HG02759 (cell line): ENCODE measurements at regions not wholly inside any gene's neighbourhood (a gene's known extent, or its start where the extent isn't known, plus 50 kb on each side); places are given as distances from the start of the nearest gene placed in this dataset.
"Not testable (repeated sequence)": the region's sequence is repeated elsewhere in the genome, so short reads cannot be mapped to it uniquely, and the experiment has no call there.

Source experiments
- ATAC-seq: cut with Tn5 transposase; IDR thresholded peaks from one replicate; pipeline ENCODE4 v1.9.1; 2021; ENCODE audit warnings: mild to moderate bottlenecking, moderate library complexity; ENCODE audit not compliant: unreplicated experiment

DNA sequence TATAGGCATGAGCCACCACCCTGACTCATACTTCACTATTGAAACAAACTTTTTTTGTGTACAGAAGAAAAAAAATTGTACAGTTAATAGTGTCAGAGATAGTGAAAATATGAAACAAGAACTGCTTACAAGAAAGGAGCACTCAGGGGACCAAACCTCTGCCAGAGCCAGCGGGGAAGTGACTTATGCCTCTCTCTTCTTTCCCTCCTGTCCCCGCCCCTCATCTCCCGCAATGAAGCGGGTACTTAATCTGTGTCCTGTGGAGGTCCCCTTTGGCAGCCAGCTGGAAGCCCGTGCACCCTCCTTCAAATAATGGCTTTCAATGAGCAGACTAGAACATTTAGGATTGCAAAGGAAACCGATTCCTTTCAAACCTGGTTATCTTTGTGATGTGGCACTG is 51.5 kb downstream of the PPIAL4A start:
- ATAC-seq, result not testable (repeated sequence)

DNA sequence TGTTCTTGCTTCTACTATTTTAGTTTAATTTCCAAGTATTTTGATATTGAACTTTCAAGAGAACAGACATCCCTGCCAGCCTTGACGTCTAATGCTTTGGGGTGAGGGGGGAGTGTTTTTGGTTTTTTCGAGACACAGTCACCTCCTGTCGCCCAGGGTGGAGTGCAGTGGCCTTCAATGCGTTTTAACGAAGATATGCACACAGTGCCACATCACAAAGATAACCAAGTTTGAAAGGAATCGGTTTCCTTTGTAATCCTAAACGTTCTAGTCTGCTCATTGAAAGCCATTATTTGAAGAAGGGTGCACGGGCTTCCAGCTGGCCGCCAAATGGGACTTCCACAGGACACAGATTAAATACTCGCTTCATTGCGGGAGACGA is 52.3 kb downstream of the PPIAL4A start:
- ATAC-seq, result not testable (repeated sequence)

DNA sequence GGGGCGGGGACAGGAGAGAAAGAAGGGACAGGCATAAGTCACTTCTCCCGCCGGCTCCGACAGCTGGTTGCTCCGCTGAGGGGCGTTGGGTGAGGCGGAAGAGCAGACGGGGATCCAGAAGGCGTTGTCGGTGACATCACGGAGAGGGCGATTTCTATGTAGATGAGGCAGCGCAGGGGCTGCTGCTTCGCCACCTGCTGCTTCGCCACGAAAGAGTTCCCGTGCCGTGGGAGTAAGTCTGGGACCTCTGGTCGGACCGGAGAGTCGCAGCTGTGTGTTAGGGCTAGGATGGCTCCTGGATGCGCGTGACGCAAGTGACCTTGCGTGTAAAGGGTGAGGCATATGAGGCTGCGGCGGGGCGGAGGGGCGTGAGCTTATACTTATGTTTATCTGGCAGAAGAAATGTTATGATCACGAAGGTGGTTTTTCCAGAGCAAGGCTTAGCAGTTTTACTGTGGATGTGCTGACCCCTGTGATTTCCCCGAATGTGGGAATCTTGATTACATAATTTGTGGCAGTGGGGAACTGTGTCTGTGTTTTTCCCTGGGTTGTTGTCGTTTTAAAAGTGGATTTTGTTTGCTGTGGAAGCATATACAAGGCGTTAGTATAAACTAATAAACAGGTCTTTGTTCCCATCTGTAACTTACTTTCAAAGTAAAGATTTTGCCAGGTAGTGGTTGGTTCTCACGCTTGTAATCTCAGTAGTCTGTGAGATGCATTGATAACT is 52.8 kb downstream of the PPIAL4A start:
- ATAC-seq, result peak; percentile 83

DNA sequence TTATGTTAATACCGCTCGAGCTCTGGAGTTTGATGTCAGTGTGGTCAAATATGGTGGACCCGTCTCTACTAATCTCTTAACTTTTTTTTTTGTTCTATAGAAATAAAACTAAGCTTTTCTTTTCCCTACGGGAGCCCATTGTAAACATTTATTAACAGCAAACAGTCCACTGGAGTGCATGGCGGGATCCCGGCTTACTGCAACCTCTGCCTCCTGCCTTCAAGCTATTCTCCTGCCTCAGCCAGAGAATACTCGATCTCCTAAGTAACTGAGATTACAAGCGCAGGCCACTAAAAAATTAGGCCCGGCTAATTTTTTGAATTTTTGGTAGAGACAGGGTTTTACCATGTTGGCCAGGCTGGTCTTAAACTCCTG is 53.4 kb downstream of the PPIAL4A start:
- not testable (repeated sequence) for ATAC-seq

DNA sequence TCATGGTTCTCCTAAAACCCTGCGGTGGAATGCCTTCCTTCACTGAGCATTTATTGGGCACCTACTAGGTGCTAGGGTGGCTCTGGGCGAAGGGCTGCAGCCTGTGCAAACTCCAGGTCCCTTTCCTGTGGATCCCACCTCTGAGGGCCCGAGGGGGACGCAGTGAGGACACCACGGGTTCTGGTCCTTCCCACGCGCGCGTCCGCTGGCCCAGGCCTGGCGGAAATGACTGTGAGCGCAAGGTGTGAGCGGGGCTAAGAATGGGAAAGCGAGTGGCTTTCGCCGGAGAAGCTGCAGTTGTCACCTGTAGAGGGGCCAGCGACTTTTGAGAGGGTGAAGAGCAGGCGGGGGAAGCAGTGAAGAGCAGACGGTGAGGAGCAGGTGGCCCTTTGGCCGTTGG is 55.1 kb downstream of the PPIAL4A start:
- not testable (repeated sequence) for ATAC-seq

DNA sequence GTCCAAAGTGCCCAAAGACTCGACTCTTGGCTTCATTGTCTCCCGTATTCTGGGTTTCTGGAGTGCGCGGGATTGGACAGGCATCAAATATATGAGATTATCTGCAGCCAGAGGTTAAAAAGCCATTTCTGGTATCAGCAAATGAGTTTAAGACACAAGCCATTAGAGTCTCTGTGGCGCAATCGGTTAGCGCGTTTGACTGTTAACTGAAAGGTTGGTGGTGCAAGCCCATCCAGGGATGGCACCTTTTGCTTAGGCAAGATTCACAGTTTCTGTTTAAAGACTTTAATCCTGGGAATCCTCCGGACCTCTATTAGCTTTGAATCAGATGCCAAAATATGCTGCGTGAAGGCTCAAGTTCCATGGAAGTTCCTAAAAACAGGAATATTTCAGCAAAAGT is 55.6 kb downstream of the PPIAL4A start:
- ATAC-seq, result not testable (repeated sequence)

DNA sequence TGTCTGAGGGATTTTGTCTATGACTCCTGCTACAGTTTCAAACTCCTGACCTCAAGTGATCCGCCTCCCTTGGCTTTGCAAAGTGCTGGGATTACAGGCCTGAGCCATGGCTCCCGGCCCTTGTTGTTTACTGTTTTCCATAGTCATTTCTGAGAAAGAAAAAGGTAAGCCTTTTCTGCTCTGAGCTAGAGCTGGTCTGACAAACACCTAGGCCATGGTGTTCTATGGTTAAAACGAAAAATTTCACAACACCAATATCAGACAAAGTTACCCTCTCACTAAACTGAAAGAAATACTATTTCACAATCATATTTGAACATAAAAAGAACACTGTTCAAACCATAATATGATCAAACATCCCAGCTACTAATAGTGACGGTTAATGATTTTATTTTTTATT is 57.5 kb downstream of the PPIAL4A start:
- not testable (repeated sequence) for ATAC-seq

DNA sequence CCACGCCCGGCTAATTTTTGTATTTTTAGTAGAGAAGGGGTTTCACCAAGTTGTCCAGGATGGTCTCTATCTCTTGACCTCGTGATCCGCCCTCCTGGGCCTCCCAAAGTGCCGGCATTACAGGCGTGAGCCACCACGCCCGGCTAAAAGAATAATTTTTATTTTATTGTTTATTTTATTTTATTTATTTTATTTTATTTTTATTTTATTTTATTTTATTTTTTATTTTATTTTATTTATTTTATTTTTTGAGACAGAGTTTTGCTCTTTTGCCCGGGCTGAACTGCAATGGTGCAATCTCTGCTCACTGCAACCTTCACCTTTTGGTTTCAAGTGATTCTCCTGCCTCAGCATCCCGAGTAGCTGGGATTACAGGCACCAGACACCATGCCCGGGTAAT is 60.2 kb downstream of the PPIAL4A start:
- ATAC-seq, result not testable (repeated sequence)

DNA sequence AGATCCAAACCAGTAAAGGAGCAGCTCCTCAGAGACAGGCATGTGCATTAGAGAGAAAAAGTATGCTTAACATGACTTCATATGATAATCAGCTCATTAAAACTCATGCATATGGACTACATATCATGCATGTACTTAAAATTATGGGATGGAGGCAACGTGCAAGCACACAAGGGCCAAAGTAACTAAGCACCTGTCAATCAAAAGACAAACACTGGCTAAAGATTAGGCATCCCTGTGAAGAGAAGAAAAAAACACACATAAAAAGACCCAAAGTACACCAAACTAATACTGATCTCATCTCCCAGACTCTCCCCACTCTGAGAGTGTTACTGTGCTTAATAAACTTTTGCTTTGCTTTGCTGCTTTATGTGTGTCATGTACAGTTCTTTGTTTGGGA is 61.1 kb downstream of the PPIAL4A start:
- not testable (repeated sequence) for ATAC-seq

DNA sequence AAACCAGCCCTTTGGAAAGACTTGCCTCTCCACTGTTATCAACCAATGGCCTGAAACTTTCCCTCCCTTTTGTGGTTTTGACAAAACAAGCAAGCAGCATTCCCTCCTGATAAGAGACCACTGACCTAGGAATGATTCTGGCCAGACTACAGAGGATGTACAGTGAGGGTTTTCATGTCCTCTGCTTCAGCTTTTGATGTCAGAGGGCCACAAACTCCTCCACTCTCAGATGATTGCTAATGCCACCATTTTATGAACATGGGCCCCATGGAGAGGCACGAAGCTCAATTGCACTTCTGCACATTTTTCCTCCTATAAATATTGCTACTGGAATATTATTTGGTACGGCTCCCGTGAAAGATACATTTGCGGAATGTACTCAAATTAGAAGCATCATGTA is 61.5 kb downstream of the PPIAL4A start:
- ATAC-seq, result not testable (repeated sequence)

DNA sequence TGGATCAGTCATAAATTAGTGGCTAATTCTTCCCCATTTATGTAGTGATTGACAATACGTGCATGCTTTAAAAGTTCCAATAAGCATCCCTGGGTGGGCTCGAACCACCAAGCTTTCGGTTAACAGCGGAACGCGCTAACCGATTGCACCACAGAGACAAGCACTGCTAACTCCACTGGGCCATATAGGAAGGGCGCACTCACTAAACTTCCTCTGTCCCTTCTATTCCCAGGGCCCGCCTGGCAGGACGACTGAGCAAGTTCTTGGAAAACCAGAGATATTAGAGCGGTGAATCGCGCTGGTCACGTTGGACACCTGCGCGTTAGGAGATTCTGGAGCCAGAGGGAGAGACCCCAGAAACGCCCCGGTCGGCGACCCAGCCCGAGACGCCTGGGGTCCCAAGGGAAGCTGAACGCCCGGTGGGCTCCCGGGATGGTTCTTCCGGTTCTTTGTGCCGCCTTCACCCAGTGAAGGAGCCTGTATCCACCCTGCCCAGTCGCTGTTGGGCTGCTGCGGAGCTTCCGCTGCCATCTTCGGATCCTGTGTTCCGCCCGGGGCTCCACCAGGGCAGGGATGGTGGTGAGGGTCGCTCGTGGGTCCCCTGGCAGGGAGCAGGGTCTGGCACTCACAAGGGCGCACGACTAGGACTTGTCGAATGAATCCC is 62.8 kb downstream of the PPIAL4A start:
- ATAC-seq, result not testable (repeated sequence)

DNA sequence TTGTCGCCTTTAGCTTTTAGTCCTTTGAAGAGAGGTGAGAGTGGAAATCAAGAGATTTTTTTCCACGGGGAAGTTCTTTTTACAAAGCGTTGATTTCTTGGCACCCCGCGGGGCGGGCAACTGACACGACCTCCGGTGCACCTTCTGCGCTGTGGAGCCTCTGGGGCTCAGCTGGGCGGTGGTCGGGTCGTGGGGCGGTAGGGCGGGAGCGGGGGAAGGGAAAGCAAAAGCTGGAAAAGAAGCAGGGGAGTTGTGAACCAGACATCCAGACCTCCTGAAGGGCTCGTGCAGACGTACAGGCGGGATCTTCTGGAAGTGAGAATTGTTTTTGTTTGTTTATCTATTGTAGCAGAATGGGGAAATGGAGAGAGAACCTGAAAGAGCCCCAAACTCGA is 63.3 kb downstream of the PPIAL4A start:
- not testable (repeated sequence) for ATAC-seq

DNA sequence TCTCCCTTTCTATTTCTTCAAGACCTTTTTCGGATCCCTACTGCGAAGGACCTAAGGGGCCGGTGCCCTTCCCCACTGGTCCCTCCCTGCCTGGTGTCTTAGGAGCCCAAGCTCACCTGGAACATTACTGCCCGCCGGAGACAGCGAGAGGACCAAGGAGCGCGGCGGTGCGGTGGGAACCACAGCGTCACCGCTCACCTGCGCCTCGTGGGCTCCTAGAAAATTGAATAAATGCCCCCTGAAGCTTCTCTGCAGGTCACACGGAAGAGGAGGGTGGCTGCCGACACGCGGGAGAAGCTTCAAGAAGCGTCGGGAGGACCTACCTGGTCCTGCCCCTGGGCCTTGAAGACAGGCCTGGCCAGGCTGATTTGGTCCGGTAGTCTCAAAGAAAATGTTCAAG is 65.2 kb downstream of the PPIAL4A start:
- ATAC-seq, result no peak

DNA sequence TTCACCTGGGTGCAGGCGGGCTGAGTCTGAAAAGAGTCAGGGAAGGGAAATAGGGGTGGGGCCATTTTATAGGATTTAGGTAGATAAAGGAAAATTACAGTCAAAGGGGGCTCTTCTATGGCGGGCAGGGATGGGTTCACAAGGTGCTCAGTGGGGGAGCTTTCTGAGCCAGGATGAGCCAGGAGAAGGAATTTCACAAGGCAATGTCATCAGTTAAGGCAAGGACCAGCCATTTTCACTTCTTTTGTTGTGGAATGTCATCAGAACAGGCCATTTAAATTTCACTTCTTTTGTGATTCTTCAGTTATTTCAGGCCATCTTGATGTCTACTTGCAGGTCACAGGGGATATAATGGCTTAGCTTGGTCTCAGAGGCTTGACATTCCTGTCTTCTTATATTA is 66.4 kb downstream of the PPIAL4A start:
- ATAC-seq, result not testable (repeated sequence)

DNA sequence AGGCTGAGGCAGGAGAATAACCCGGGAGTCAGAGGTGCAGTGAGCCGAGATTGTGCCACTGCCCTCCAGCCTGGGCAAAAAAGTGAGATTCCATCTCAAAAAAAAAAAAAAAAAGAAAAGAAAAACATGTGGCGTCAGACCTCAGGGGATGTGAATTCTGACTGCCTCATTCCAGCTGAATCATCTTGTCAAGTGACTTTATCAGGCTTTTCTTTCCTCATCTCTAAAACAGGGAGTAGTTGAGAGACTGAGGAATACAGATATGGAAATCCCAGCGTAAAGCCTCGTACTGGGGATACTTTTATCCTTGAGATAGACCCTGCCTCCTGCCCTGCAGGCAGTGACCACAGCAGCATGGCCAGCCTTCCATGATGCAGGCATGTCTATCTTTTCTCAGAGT is 76.4 kb downstream of the PPIAL4A start:
- not testable (repeated sequence) for ATAC-seq

DNA sequence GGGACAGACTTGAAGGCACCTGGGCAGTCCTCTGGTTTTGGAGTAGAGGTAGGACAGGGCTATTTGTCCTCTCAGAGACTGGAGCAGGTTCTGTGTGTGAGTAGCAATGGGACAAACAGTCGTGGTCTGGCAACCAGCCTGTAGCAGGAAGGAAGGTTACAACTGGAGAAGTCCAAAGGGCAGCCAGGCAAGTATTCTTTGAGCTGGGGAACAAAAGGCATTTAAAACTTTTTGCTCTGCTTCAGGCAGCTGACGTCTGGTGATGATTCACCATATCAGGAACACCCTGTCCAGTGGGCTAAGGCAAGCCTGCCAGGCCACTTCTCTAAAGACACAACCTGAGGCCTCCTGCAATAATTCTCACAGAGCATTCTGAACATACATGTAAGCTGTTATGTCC is 83.3 kb downstream of the PPIAL4A start:
- ATAC-seq, result not testable (repeated sequence)

DNA sequence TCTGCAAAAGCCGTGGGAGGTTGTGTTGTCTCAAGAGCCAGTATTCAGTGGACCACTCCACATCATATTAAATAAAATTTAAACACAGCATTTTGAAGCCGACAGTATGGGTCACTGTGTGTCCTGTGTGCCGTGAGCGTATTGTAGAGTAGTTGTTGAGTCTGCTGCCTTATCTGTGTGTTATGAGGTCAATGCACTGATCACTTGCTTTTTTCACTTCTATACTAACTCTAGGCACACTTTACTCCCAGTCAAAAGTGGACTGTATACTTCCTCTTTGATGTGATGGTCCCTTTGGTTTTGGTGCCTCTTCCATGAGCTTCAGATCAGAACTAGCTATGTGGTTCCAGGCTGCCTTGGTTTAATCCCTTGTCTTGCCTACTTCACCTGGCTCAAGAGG is 84.3 kb downstream of the PPIAL4A start:
- not testable (repeated sequence) for ATAC-seq

DNA sequence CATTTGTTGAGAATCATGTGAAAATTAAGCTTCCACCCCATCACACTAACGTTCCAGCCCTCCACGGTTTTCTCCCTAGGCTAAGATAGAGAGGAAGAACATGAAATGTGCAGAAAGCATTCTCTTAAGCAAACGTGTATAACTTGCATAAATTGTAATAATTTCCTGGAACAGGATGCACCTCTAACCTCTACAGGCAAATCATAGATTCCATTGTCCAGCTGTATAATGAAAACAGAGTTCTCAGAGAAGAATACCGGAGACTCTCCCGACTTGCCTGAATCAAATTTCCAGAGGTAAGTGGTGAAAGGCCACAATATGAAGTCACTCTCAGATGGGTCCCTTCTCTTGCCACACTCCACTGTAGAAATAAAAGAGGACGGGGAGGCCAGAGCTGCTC is 87.7 kb downstream of the PPIAL4A start:
- not testable (repeated sequence) for ATAC-seq

DNA sequence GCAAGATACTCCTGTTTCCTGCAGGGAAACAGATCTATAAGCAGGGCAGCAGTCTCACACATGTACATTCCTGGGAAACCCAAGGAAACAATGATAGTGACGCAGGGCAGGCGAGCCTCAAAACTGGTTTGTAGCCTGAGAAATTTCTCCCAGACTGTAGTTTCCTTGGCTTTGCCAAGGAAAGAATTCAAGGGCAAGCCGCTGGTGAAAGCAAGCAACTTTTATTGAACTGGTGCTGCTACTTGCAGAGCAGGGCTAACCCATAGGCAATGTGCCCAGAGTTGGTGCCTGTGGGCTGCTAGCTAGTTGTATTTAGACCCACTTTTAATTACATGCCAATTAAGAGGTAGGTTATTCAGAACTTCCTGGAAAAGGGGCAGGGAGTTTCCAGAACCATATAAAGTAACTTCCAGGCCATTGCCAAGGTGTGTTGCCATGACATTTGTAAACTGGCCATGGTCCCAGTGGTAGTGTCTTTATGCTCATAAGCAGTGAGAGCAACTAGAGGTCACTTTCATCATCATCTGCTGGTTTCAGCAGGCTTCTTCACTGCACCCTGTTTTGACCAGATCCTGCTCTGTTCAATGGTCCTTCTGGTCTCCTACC is 92.0 kb downstream of the PPIAL4A start:
- not testable (repeated sequence) for ATAC-seq

DNA sequence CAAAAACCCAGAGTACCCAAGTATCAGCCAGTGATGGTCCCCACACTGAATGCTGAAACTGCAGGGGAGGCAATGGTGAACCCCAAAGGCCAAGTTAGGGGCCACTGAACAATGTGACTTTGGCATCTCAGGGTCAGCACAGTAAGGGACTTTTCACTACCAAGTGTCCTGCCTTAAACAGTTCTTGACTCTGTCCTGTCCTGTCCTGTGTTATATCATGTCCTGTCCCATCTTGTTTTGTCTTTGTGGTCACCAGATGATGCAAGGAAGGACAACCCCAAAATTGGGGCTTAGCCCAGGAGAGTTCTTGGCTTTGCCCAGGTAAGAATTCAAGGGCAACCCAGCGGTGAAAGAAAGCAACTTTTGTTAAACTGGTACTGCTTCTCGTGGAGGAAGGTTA is 105.0 kb downstream of the PPIAL4A start:
- ATAC-seq, result not testable (repeated sequence)

DNA sequence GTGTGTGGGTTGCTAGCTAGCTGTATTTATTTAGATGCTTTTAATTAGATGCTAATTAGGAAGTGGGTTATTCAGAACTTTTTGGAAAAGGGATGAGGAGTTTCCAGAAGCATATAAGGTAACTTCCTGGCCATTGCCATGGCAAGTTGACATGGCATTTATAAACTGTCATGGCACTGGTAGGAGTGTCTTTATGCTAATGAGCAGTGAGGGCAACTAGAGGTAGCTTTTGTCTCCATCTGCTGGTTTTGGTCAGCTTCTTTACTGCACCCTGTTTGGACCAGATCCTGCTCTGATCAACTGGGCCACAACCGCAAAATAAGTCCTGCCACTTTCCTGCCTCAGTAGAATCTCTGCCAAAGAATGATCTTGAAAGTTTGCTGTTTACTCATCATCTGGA is 105.5 kb downstream of the PPIAL4A start:
- peak; percentile 78 for ATAC-seq

DNA sequence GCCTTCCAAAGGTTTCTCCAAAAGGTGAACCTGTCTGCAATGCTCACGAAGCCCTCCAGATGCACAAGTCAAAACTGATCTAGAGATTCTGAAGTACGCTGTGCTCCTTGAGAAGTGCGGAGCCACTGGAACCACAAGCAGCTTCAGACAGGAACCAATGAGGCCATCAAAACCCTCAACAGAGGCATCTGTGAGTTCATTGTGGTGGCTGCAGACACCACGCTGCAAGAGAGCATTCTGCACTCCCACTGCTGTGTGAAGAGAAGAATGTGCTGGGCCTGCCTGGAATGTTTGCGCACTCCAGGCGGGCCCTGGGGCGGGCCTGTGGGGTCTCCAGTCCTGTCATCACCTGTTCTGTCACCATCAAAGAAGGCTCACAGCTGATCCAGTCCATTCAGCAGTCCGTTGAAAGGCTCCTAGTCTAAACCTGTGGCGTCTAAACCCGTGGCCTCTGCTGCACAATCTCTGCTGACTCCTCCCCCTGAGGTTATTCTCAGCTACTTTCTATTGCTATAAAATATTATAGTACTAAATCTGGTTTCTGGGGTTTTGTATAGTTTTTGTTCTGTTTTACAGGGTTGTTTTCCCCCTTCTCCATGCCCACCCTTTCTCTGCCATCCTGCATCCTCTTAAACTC is 111.6 kb downstream of the PPIAL4A start:
- not testable (repeated sequence) for ATAC-seq
